C4-2B (cell line): ENCODE measurements at regions not wholly inside any gene's neighbourhood (a gene's known extent, or its start where the extent isn't known, plus 50 kb on each side); places are given as distances from the start of the nearest gene placed in this dataset.

ENCODE experiments used
- CTCF ChIP-seq: fragments of 450-650 bp; conservative IDR thresholded peaks from 2 replicates; pipeline ENCODE4 v1.5.1; 2017; ENCODE audit warnings: mild to moderate bottlenecking
- ZFX ChIP-seq: fragments of 450-650 bp; IDR thresholded peaks from 2 replicates; pipeline ENCODE4 v1.6.1; 2017

GRCh38 chr2:18428516-18428915 lies 131.9 kb downstream of the RDH14 start:
- no peak for TF ChIP-seq CTCF
- TF ChIP-seq ZFX: no peak
